T-cell (primary cell): ENCODE measurements at regions not wholly inside any gene's neighbourhood (a gene's known extent, or its start where the extent isn't known, plus 50 kb on each side); places are given as distances from the start of the nearest gene placed in this dataset.

Experiments used
- ATAC-seq, 4 experiments: fragments of 200-7000 bp in 3 of 4; fragments of 150-1000 bp in 1 of 4; cut with Tn5 transposase; replicated peaks in 1 of 4; 1 replicate in 3 of 4; 2 replicates in 1 of 4; pipeline ENCODE4 v1.10.0; 2021; ENCODE audit warnings: moderate library complexity in 3 of 4, mild to moderate bottlenecking in 2 of 4, moderate number of reproducible peaks in 1 of 4
- CTCF ChIA-PET, 2 donors: fragments of 300-600 bp; sonication (Branson Sonifier 250); formaldehyde crosslinking; loops; one replicate each; lab custom pipeline; 2022; ENCODE audit warnings: antibody characterized with exemption in 2 of 2; lab: Charles Lee
- POLR2A ChIA-PET, 2 donors: fragments of 300-600 bp; sonication (Branson Sonifier 250); formaldehyde crosslinking; loops; one replicate each; lab custom pipeline; 2022; ENCODE audit warnings: antibody characterized with exemption in 2 of 2; lab: Charles Lee
- DNase-seq, 35 experiments: peaks; one replicate each; pipeline versions ENCODE4 v3.0.0 to v3.0.0-alpha.2; 2013 to 2023
- H3K27ac ChIP-seq: one replicate; pipeline ENCODE4 v1.5.1; 2013; ENCODE audit warnings: low read length
- H3K27me3 ChIP-seq, 2 experiments: replicated peaks in 1 of 2; 1 replicate in 1 of 2; 2 replicates in 1 of 2; pipeline versions ENCODE4 v1.6.1 to v1.7.0; 2013; ENCODE audit warnings: low read length in 1 of 2, mixed read lengths in 1 of 2; ENCODE audit not compliant: control insufficient read depth in 2 of 2, insufficient read depth in 2 of 2; ENCODE audit errors: extremely low read depth in 1 of 2
- H3K36me3 ChIP-seq, 2 donors: 1 replicate in 1 of 2; 2 replicates in 1 of 2; pipeline versions ENCODE4 v1.6.1 to v1.7.0; 2013; ENCODE audit warnings: low read length in 1 of 2; ENCODE audit not compliant: control insufficient read depth in 2 of 2, insufficient read depth in 1 of 2; ENCODE audit errors: extremely low read depth in 1 of 2
- H3K4me1 ChIP-seq, 2 experiments: 1 replicate in 1 of 2; 2 replicates in 1 of 2; pipeline versions ENCODE4 v1.6.1 to v1.7.0; 2013; ENCODE audit warnings: low read length in 2 of 2, mixed read lengths in 1 of 2; ENCODE audit not compliant: insufficient read depth in 2 of 2, control insufficient read depth in 1 of 2; ENCODE audit errors: extremely low read depth in 1 of 2
- H3K4me3 ChIP-seq, 2 donors: 1 replicate in 1 of 2; 2 replicates in 1 of 2; pipeline versions ENCODE4 v1.5.1 to v1.7.0; 2013; ENCODE audit warnings: mild to moderate bottlenecking in 2 of 2, low read length in 1 of 2, moderate library complexity in 1 of 2; ENCODE audit not compliant: control insufficient read depth in 1 of 2; ENCODE audit errors: extremely low read depth in 1 of 2
- H3K9me3 ChIP-seq: 2 replicates; pipeline ENCODE4 v1.7.0; 2013
- H3K27ac Mint-ChIP-seq, 2 donors: one replicate each; pipeline ENCODE4 v1.8.0; 2020 to 2021; ENCODE audit warnings: mild to moderate bottlenecking in 2 of 2, mixed read lengths in 2 of 2
- H3K27me3 Mint-ChIP-seq, 2 donors: one replicate each; pipeline ENCODE4 v1.8.0; 2021 to 2022; ENCODE audit warnings: mixed read lengths in 2 of 2
- H3K36me3 Mint-ChIP-seq: one replicate; pipeline ENCODE4 v1.8.0; 2021; ENCODE audit warnings: mixed read lengths
- H3K4me1 Mint-ChIP-seq, 3 donors: one replicate each; pipeline ENCODE4 v1.8.0; 2020 to 2022; ENCODE audit warnings: mixed read lengths in 3 of 3, mild to moderate bottlenecking in 1 of 3
- H3K4me3 Mint-ChIP-seq, 3 donors: one replicate each; pipeline ENCODE4 v1.8.0; 2020 to 2022; ENCODE audit warnings: mild to moderate bottlenecking in 3 of 3, mixed read lengths in 3 of 3, moderate library complexity in 3 of 3
- H3K9me3 Mint-ChIP-seq, 3 donors: one replicate each; pipeline ENCODE4 v1.8.0; 2020 to 2022; ENCODE audit warnings: mixed read lengths in 3 of 3
- WGBS: methylation state at CpG from one replicate; pipeline ENCODE4 v1.1.5; 2013; ENCODE audit warnings: missing lambda C conversion rate; ENCODE audit not compliant: insufficient coverage; 5-methylcytosine and 5-hydroxymethylcytosine counted together

- no peak overlapping the region for H3K27ac ChIP-seq
- Mint-ChIP-seq H3K9me3 (no peaks in the 10 kb centered on the region), H3K4me3 (no peak overlapping the region), H3K36me3 (no peaks in the 10 kb centered on the region), H3K27ac (no peak overlapping the region), H3K27me3 (no peaks in the 10 kb centered on the region), H3K4me1 (no peaks in the 10 kb centered on the region)
- ChIA-PET CTCF (no interaction called here), POLR2A (no interaction called here)
- 100% methylated on average over 2 of the region's 7 CpGs for WGBS
- no peaks in the 10 kb centered on the region for H3K27me3 ChIP-seq
- ATAC-seq (no peak), DNase-seq (no peak)
- H3K9me3 ChIP-seq: no peaks in the 10 kb centered on the region
- no peaks in the 10 kb centered on the region for H3K36me3 ChIP-seq
- H3K4me1 ChIP-seq: no peaks in the 10 kb centered on the region
- H3K4me3 ChIP-seq: no peak overlapping the region
Observed at GRCh38 chr12:93325855-93326254, 51.9 kb upstream of the NUDT4 start.
